Endothelial cell (in vitro differentiated cells): ENCODE measurements at regions not wholly inside any gene's neighbourhood (a gene's known extent, or its start where the extent isn't known, plus 50 kb on each side); places are given as distances from the start of the nearest gene placed in this dataset.

Experiments
- DNase-seq: peaks from one replicate; pipeline ENCODE4 v3.0.0; 2021; ENCODE audit warnings: low spot score
- H3K27ac Mint-ChIP-seq: one replicate; pipeline ENCODE4 v1.8.0; 2021; ENCODE audit warnings: mixed read lengths, inconsistent platforms; ENCODE audit not compliant: unreplicated experiment
- H3K27me3 Mint-ChIP-seq: one replicate; pipeline ENCODE4 v1.8.0; 2021; ENCODE audit warnings: mild to moderate bottlenecking, moderate library complexity, mixed read lengths, inconsistent platforms; ENCODE audit not compliant: unreplicated experiment
- H3K36me3 Mint-ChIP-seq: one replicate; pipeline ENCODE4 v1.8.0; 2021; ENCODE audit warnings: mild to moderate bottlenecking, low read depth, mixed read lengths, inconsistent platforms; ENCODE audit not compliant: unreplicated experiment
- H3K4me1 Mint-ChIP-seq: one replicate; pipeline ENCODE4 v1.8.0; 2021; ENCODE audit warnings: mild to moderate bottlenecking, mixed read lengths, inconsistent platforms; ENCODE audit not compliant: unreplicated experiment
- H3K4me3 Mint-ChIP-seq: one replicate; pipeline ENCODE4 v1.8.0; 2021; ENCODE audit warnings: mild to moderate bottlenecking, mixed read lengths, inconsistent platforms; ENCODE audit not compliant: unreplicated experiment
- H3K9me3 Mint-ChIP-seq: one replicate; pipeline ENCODE4 v1.8.0; 2021; ENCODE audit warnings: mixed read lengths, inconsistent platforms; ENCODE audit not compliant: unreplicated experiment
- TF ChIP-seq, protein P1 (sequence below): fragments of 200-600 bp; sonication (generic); IDR thresholded peaks from one replicate; pipeline ENCODE4 v1.5.0; 2021; ENCODE audit warnings: antibody characterized with exemption; ENCODE audit not compliant: unreplicated experiment

DNA sequence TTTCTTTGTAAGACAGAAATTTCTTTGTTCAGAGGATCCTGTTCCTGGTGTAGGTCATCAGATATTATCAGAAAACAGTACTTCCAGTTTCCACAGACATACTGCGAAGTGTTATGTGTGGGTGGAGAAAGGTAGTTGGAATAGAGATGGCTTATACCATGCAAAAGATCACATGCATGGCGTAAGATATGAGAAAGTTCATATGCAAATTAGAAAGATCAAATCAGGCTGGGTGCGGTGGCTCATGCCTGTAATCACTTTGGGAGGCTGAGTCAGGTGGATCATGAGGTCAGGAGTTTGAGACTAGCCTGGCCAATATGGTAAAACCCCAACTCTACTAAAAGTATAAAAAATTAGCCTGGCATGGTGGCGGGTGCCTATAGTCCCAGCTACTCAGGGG lies 65.2 kb upstream of the GLIS3 start:
- H3K9me3 Mint-ChIP-seq, result no peaks in the 10 kb centered on the region
- TF ChIP-seq, protein P1, sequence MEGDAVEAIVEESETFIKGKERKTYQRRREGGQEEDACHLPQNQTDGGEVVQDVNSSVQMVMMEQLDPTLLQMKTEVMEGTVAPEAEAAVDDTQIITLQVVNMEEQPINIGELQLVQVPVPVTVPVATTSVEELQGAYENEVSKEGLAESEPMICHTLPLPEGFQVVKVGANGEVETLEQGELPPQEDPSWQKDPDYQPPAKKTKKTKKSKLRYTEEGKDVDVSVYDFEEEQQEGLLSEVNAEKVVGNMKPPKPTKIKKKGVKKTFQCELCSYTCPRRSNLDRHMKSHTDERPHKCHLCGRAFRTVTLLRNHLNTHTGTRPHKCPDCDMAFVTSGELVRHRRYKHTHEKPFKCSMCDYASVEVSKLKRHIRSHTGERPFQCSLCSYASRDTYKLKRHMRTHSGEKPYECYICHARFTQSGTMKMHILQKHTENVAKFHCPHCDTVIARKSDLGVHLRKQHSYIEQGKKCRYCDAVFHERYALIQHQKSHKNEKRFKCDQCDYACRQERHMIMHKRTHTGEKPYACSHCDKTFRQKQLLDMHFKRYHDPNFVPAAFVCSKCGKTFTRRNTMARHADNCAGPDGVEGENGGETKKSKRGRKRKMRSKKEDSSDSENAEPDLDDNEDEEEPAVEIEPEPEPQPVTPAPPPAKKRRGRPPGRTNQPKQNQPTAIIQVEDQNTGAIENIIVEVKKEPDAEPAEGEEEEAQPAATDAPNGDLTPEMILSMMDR, result no peak
- H3K4me1 Mint-ChIP-seq, result no peaks in the 10 kb centered on the region
- H3K4me3 Mint-ChIP-seq, result no peak overlapping the region
- no peak overlapping the region for H3K27ac Mint-ChIP-seq
- peaks cover 2% of the 10 kb centered on the region for H3K27me3 Mint-ChIP-seq
- DNase-seq, result no peak
- H3K36me3 Mint-ChIP-seq, result no peaks in the 10 kb centered on the region

DNA sequence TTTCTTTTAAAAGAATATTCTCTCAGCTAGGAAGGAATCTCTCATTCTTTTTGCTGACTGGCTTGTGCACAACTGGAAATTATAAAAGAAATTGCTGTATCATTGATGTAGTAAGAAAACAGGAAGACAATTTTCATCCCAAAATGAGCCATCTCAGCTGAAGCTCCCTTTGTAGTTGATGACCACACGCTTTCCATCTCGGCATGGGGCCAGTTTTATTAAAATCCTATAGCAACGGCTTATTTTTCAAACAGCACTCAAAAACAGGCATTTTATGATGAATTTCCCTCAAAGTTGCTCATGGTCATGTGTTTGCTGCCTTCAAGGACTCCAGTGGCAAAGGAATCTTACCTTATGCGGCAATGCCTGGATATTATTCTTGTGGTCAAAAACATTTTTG lies 62.4 kb upstream of the GLIS3 start:
- no peaks in the 10 kb centered on the region for H3K36me3 Mint-ChIP-seq
- H3K4me3 Mint-ChIP-seq, result no peak overlapping the region
- H3K27ac Mint-ChIP-seq, result no peak overlapping the region
- H3K27me3 Mint-ChIP-seq, result peaks cover 2% of the 10 kb centered on the region
- H3K4me1 Mint-ChIP-seq, result no peaks in the 10 kb centered on the region
- TF ChIP-seq, protein P1, result no peak
- H3K9me3 Mint-ChIP-seq, result no peaks in the 10 kb centered on the region
- DNase-seq, result no peak

DNA sequence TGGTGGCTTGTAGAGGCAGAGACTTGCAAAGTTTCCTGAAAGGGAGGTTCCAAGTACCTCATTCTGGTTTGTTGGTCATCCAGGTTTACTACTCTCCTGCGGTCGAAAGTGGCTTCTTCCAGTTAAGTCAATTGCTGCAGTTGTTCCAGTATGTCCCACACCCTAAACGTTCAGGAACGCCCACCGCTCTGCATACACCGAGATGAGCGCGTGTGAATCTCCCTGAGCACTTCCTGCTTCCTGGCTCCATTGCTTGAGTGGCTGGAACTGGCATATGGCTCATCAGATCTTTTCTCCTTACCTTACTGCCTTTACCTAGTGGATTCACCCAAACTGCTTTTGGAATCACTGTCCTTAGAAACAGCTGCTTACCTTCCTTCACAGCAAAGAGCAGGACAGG lies 59.1 kb upstream of the GLIS3 start:
- no peaks in the 10 kb centered on the region for H3K9me3 Mint-ChIP-seq
- TF ChIP-seq, protein P1, result no peak
- no peak overlapping the region for H3K27ac Mint-ChIP-seq
- peaks cover 5% of the 10 kb centered on the region for H3K4me1 Mint-ChIP-seq
- DNase-seq, result no peak
- peaks cover 2% of the 10 kb centered on the region for H3K27me3 Mint-ChIP-seq
- no peaks in the 10 kb centered on the region for H3K36me3 Mint-ChIP-seq
- H3K4me3 Mint-ChIP-seq, result no peak overlapping the region

DNA sequence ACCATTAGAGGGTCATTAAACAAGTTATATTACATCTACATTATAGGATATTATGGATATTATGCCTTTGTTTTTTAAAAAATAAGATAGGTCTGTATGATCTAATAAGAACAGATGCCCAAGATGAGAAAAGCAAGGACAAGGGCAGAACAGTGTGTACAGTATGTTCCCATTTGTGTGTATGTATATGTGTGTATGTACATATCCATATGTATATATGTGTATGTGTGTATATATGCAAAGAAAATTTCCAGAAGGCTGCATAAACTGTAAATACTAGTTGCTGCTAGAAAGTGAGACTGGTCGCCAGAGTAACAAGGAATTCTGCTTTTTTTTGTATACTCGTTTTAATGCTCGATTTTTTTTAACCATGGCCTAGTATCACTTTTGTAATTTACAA lies 58.1 kb upstream of the GLIS3 start:
- TF ChIP-seq, protein P1, result no peak
- peaks cover 5% of the 10 kb centered on the region for H3K4me1 Mint-ChIP-seq
- H3K9me3 Mint-ChIP-seq, result no peaks in the 10 kb centered on the region
- no peaks in the 10 kb centered on the region for H3K36me3 Mint-ChIP-seq
- no peak for DNase-seq
- no peak overlapping the region for H3K4me3 Mint-ChIP-seq
- no peak overlapping the region for H3K27ac Mint-ChIP-seq
- H3K27me3 Mint-ChIP-seq, result peaks cover 2% of the 10 kb centered on the region

DNA sequence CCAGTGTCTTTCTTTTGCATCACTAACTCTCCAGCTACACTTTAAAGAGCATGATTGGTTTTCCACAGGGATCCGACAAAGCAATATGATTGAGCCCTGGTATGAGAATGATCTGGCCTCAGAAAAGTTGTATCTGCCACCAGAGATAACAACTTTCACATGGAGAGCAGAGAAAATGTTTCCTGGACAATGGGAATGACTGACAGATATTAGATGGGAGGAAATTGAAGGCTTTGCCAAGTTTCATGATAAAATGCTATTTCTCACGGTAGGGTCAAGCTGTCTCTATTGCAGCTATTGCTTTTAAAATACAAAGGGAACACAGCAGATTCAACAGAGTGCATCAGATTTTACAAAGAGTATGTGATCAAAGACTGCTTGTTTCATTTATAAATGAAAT lies 56.4 kb upstream of the GLIS3 start:
- no peaks in the 10 kb centered on the region for H3K27me3 Mint-ChIP-seq
- no peak for DNase-seq
- TF ChIP-seq, protein P1, result no peak
- H3K9me3 Mint-ChIP-seq, result no peaks in the 10 kb centered on the region
- H3K36me3 Mint-ChIP-seq, result no peaks in the 10 kb centered on the region
- H3K27ac Mint-ChIP-seq, result no peak overlapping the region
- no peak overlapping the region for H3K4me3 Mint-ChIP-seq
- peaks cover 5% of the 10 kb centered on the region for H3K4me1 Mint-ChIP-seq
